ENCODE measurements at regions not wholly inside any gene's neighbourhood (a gene's known extent, or its start where the extent isn't known, plus 50 kb on each side); places are given as distances from the start of the nearest gene placed in this dataset.

- TF ChIP-seq EP300 (IDR thresholded peaks at IDR 0.05) (no peak), CTCF (IDR thresholded peaks at IDR 0.05) (no peak), POLR2A (IDR thresholded peaks at IDR 0.05) (no peak)
These were observed 492.3 kb upstream of the VRK2 start for GRCh38 chr2:57554348-57554747.

Measured in tibial nerve (tissue), 4 donors.